ENCODE measurements at regions not wholly inside any gene's neighbourhood (a gene's known extent, or its start where the extent isn't known, plus 50 kb on each side); places are given as distances from the start of the nearest gene placed in this dataset.

DNA sequence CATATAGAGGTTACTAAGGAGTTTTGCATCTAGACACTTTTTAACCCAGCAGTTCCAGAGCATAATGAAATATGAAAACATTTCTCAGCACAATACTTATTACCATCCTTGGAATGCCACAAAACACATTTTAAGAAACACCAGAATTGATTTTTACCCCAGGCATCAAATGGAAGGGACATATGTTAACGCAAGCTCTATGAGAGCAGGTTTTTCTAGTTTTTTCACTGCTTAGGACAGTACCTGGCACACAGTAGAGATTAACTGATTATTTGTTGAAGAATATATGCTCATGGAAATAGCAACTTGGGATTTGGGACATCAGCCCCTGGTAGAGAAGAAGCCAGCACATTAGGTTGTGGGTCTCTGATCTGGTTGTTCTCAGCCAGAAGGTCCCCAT is 67.0 kb upstream of the ARID5B start:
- no peak for ATAC-seq
- WGBS, 2 donors: 97% methylated on average over 1 of the region's 1 CpG
- no peak for TF ChIP-seq CTCF (IDR thresholded peaks at IDR 0.05)
- H3K4me1 ChIP-seq: peaks cover 0 to 40% (median 5%) of the 10 kb centered on the region in 9 donors
- H3K9me3 ChIP-seq: no peaks in the 10 kb centered on the region
- H3K4me3 ChIP-seq: no peak overlapping the region
- no peaks in the 10 kb centered on the region for H3K27me3 ChIP-seq
- peak overlapping the region in 2 of 10 donors; percentile 13 to 55 for H3K27ac ChIP-seq
- no peak for DNase-seq
- intact Hi-C loops (cut with DNase I): no loop called here
- no peaks in the 10 kb centered on the region for H3K36me3 ChIP-seq

DNA sequence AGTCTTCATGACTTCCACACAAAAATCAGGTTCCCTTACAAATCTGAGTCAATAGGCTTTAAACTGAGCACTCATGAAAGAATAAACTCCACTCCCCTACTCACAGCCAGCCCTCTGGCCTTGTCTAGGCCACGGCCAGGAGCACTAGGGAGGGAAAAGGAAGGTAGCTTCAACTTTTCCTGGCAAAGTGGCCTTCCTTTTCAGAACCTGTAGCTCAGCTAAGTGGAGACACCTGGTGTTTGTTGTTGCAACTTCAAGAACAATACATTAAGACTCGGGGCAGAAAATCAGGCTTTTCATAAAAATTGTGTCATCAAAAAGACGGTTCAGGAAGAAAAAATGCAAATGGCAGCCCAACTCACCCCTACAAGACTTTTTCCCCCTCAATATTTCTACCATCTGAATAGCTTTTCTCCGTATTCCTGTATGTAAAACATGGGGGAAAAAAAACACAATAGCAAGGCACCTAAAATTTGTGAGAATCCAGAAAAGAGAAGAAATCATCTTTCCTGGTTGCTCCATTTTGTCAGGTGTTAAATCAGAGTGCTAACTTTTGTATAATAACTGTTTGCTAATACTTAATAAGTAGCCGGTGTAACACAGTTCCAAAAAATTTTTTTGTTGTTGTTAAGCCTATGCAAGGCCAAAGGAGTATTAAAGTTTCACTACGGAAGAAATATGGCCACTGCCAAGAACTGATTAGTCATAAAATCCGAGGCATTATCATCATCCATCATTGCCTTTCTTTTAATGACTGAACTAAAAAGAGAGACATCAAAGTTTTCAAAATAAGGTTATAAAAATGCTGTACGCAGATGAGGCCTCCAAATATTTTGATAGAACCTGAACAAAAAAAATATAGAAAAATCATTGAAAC is 66.2 kb upstream of the ARID5B start:
- Histone ChIP-seq H3K4me1 (peaks cover 0 to 33% (median 5%) of the 10 kb centered on the region in 9 donors), H3K27me3 (no peaks in the 10 kb centered on the region), H3K9me3 (no peaks in the 10 kb centered on the region), H3K4me3 (no peak overlapping the region), H3K27ac (peak overlapping the region in 4 of 10 donors; percentile 10 to 55 (median 24)), H3K36me3 (no peaks in the 10 kb centered on the region)
- DNase-seq (peak in 1 of 2 donors; percentile 6), ATAC-seq (peak in 6 of 8 donors; percentile 21 to 48 (median 46))
- intact Hi-C loops (cut with DNase I): loop anchor here in 1 of 10 donors (5.0 kb wide), 1 partner anchor 83 kb away; no protein-coding TSS in a partner anchor
- peak in 6 of 9 donors; percentile 28 to 55 (median 41) for TF ChIP-seq CTCF (IDR thresholded peaks at IDR 0.05)
- WGBS, 2 donors: 55 to 63% methylated on average over 8 of the region's 8 CpGs

DNA sequence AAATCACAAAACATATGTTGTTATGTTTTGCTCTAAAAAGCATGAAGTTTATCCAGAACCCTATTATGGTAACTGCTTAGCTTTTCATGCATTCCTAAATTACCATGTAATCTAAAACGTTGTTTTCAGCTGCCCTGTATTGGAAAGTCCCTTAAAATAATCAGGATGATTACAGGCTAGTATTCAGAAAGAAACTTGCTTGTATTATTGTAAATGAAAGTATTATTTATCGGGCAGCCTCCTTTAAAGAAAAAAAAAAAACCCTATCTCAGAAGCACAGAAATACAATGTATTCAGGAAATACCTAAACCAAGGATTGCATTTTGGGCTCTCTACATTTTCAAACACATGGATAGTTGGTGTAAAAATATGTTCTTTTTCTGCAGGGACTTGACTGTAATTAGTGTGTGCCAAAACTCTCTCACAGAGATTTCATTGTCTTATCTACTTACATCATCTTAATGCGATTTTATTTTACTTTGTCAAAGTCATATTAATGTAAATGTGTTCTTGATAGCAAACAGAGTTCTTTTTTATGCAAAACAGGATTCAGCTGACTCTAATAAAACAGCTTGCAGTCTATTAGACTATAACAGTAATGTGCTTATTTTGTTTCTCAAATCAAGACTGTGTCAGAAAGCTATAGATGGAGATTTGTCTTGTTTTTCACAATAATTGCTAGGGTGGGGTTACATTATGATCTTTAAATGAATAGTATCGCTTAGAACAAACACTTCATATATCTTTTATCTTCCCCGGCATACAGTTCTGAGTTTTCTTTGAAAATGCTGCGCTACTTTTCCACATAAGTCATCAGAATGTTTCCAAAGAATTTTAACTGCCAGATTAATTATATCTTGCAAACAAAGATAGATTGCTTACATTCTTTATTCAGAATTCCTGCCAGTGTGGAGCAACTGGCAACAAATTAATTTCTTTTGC is 65.3 kb upstream of the ARID5B start:
- Histone ChIP-seq H3K27me3 (no peaks in the 10 kb centered on the region), H3K9me3 (no peaks in the 10 kb centered on the region), H3K4me1 (peaks cover 0 to 28% (median 5%) of the 10 kb centered on the region in 9 donors), H3K36me3 (no peaks in the 10 kb centered on the region), H3K27ac (peak overlapping the region in 3 of 10 donors; percentile 11 to 52 (median 35)), H3K4me3 (no peak overlapping the region)
- DNase-seq (no peak), ATAC-seq (peak in 1 of 8 donors; percentile 39)
- no peak for TF ChIP-seq CTCF (IDR thresholded peaks at IDR 0.05)
- intact Hi-C loops (cut with DNase I): loop anchor here in 1 of 10 donors (5.0 kb wide), 1 partner anchor 84 kb away; no protein-coding TSS in a partner anchor
- 52 to 66% methylated on average over 6 of the region's 6 CpGs for WGBS, 2 donors
